Activated T-cell treated with anti-CD3 and anti-CD28 coated beads, Interleukin-2, amount 50 U/mL, for 1 hour (primary cell): ENCODE measurements at regions not wholly inside any gene's neighbourhood (a gene's known extent, or its start where the extent isn't known, plus 50 kb on each side); places are given as distances from the start of the nearest gene placed in this dataset.
"Not testable (repeated sequence)": the region's sequence is repeated elsewhere in the genome, so short reads cannot be mapped to it uniquely, and the experiment has no call there.

Source experiments
- DNase-seq: peaks from one replicate; pipeline ENCODE4 v3.0.0-alpha.2; 2020

DNA sequence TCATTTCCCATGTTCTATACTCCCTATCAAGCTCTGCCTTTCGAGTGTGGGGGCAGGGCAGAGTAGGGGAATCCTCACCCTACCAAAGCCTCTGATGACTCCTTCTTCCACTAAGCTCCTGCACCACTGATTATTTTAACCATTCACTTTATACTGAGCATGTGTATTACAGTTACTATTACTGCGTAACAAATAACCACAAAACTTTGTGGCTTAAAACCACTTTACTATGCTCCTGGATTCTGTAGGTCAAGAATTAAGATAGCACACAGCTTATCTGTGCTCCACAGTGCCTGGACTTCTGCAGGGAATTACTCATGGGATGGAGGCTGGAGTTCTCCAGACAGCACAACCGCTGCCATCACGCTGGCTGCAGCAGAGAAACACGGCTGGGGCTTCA lies 117.4 kb upstream of the DNAJC10 start:
- DNase-seq: no peak

DNA sequence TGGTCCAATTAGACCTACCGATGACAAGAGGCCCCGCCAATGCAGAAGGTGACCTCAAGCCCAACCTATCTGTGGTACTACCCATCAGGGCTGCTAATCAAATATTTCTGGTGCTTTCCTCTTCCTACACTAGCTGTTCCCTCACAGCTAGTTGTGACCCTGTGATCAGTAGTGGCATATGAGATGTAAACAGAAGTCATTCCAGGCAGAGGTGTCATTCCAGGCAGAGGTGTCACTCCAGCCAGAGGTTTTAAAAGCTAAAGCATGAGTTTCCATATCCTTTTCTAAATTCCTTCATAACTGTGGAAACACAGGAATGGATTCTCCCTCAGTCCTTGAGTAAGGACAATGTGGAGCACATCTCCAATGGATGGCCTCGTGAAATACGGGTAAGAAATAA lies 110.9 kb upstream of the DNAJC10 start:
- DNase-seq: no peak

DNA sequence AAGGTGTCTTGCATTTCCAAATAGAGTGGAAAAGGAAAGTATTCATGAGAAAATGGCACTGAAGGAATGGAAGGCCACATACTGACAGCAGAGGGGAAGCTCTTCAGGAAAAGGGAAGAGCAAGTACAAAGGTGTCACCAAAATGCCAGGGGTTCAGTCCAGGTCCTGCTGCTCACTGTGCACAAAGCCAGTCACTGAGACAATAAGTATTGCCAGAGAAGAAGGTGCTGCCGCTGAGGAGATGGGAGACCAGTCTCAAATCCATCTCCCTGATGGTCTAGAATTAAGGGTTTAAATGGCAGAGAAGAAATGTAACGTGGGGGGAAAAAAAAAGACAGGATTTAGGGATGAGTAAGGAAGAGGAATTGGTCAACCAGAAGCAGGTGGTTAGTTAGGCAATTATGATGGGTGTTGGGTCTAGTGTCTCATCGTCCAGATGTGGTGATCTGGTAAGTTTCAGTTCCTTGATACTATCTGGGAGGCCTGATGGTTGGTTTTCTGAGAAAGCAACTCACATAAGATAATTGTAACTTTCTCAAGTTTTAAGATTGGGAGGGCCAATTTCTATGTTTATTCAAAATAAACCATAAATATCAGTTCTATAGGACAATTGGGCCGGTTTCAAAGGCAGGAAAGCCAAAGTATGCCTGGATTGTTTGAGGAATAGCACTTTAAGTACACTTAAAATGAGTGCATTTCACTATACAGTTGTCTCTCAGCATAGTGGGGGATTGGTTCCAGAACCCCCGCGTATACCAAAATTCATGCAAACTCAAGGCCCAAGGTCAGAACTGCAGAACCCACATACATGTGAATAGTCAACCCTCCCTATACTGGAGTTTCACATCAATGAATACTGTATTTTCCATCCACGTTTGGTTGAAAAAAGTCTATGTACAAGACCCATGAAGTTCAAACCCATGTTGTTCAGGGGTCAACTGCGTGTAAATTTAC lies 109.1 kb upstream of the DNAJC10 start:
- DNase-seq: no peak

DNA sequence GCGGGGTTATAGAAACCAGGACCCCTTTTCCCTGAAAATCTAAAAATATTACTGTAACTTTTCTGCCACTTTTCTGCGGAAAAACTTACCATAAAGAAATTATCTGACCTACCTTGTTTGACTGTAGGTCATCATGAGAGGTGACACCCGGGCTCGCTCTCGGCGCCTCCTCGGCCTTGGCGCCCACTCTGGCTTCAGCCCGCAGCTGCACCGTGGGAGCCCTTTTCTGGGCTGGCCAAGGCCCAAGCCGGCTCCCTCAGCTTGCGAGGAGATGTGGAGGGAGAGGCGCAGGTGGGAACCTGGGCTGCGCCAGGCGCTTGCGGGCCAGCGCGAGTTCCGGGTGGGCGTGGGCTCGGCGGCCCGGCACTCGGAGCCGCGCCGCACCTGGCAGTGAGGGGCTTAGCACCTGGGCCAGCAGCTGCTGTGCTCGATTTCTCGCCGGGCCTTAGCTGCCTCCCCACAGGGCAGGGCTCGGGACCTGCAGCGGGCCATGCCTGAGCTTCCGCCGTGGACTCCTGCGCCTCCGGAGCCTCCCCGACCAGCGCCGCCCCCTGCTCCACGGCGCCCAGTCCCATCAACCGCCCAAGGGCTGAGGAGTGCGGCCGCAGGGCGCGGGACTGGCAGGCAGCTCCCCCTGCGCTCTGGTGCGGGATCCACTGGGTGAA lies 107.7 kb upstream of the DNAJC10 start:
- DNase-seq: no peak

DNA sequence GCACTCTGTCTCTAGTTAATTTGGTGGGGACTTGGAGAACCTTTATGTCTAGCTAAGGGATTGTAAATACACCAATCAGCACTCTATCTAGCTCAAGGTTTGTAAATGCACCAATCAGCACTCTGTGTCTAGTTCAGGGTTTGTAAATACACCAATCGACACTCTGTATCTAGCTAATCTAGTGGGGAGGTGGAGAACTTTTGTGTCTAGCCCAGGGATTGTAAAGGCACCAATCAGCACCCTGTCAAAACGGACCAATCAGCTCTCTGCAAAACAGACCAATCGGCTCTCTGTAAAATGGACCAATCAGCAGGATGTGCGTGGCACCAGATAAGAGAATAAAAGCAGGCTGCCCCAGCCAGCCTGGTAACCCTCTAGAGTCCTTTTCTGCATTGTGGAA lies 107.1 kb upstream of the DNAJC10 start:
- not testable (repeated sequence) for DNase-seq

DNA sequence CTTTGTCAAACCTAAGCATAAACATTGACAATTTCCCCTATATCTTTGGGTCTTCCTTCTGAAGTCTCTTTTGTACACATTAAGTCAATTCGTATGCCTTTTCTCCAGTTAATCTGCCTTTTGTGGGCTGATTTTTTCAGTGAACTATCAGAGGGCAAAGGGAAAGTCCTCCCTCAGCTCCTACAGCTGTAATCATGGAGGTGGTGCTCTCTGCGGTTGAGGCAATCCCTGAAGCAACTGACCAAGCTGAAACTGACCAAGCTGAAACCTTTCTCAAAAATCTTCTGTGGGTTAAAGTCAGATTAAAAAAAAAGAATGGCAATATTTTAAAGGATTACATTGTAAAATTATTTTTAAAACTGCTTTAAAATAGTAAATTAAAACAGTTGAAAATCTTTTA lies 105.8 kb upstream of the DNAJC10 start:
- DNase-seq: no peak

DNA sequence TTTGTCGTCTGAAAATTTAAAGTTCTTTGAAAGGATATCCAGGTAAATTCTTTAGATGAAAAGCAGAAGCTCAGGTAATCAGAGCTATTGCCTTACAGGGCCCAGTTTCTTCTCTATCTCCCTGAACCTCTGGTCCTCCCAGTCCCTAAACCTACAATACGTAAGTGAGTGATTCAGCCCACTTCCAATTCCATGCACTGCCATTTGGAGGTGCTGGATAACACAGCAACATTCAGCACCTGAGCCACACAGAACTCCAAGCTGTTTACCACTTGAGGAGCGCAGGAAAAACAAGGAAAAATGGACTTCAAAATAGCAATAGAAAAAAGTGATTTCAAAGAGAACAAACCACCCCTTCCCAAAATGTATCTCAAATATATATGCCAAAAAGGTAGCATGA lies 105.0 kb upstream of the DNAJC10 start:
- no peak for DNase-seq

DNA sequence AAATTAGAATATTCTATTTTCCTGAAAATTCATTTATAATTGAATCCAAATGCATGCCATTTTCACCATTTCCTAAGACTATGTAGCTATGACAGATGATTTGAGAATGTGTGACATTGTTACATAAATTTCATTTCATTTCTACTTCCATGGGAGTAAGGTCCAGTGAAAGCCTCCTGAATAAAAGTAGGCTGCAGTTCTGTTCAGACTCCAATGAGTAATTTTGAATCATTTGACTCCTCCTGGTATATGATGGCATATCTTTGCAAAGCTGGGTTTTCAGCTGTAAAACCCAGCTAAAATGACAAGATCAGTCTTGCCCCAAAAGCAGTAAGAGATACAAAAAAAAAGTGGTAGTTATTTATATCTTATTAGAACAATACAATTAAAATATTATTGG lies 101.0 kb upstream of the DNAJC10 start:
- no peak for DNase-seq

DNA sequence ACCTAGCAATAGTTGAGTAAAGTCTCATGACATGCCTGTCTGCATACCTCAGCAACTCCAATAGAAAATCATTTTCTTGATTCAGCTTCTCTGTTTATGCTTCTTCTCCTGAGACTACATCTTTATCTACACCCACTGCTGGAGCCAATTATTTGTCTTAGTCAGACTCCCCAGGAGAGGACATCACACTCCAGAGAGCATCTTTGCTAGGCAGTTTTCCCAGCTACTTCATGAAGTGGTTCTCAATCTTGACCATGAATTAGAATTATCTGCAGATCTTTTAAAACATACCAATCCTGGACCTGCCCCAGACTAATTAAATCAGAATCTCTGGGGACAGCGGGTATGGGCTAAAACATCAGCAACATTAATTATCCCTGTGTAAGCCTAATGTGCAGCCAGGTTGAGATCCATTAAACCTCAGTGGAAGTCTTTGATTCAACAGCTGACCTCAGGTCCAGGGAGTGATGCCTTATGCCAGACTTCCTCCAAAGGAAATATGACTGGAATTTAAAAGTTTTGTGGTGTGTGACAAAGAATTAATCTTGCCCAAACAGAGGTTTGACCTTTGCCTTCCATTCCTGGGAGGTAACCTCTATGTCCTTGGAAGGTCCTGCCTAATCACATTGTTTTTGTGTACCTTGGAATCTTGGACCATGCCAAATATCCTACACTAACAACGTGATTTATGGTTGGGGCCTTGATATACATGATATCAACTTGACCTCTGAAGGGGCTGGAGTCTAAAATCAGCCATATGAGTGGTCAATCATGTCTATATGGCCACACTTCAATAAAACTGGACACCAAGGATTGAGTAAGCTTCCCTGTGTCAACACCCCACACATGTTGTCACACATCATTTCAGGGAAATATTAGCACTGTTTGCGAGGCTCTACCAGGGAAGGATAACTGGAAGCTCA lies 99.3 kb upstream of the DNAJC10 start:
- DNase-seq: no peak

DNA sequence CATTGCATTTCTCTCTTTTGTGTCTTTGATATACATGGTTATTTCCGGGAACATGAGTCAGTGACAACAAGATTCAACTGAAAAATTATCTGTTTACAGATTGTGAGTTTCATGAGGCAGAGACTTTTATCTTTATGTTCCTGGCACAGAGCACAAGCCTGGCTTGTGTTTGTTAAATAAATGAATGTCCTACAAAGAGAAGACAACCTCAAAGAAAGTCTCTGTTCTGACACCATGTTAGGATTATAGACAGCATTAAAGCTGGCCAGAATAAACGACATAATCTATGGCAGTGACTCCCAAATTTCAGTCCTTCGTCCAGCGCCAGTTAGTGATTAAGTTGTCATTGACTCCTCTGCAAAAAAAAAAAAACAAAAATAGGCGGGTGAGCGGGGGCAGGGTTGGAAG lies 97.4 kb upstream of the DNAJC10 start:
- no peak for DNase-seq

DNA sequence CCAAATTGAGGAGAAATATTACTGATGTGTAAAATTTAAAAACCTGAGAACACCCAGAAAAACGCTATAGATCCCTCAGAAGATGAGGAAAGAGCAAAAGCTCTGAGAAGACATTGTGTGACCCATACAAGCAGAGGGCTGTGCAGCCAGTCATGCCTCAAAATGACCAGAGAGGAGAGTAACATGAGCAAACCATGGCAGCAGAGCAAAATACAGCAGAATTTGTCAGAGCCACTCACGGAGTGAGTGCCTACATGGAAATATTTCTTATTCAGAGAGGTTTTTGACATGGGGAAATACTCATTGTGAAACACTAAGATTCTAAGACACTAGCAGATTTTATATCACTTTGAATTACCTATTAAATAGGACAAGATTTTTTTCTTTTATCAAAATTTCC lies 96.8 kb upstream of the DNAJC10 start:
- DNase-seq: no peak

DNA sequence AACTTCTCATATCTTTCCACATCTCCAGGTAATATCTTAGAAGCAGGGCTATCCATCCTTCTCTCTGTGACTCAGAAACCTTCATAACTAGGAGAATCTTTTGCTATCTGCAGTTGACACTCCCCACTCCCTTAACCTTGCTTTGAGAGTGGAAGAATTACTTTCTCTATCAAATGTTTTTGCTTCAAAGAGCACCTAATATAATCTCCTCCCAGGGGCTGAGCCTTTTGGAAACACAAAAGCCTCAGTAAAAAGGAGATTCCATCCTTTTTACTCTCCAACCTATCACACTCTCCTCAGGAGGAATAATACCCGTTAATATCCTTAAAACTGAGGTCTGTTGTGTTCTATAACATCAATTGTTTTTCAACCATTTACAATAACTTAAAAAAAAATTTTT lies 94.9 kb upstream of the DNAJC10 start:
- no peak for DNase-seq

DNA sequence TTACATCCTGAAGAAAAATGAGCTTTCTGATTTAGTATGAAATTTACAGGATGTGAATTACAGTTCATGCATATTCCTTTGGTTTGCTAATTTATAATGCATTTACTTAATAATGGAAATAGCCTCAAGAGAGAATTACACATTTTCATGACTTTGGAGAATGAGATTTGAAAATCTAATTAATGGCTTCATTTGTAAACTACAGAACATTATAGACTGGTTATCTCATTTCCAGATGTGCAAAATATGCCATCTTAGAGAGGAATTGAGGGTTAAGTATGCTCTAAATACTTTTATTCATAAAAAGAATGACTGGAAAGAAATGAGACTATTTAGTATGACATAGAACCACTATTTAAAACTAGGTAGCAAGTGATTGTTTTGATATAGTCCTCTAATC lies 94.2 kb upstream of the DNAJC10 start:
- no peak for DNase-seq

DNA sequence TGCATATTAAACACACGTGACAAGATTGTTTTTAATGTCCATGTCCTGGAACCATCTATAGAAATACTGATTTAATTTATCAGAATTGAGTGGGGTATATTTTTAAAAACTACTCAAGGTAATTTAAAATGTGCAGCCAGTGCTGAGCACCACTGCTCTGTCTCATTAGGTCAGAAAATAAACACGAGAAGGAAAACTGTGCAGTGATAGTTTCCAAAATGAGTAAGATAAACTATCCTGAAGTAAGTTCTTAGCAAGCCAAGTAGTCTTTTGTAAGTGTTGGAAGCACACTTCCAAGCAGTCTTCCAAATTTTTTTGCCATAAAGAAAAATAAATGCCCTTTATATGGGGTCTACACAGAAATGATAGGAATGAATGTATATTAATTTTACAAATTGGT lies 93.8 kb upstream of the DNAJC10 start:
- no peak for DNase-seq

DNA sequence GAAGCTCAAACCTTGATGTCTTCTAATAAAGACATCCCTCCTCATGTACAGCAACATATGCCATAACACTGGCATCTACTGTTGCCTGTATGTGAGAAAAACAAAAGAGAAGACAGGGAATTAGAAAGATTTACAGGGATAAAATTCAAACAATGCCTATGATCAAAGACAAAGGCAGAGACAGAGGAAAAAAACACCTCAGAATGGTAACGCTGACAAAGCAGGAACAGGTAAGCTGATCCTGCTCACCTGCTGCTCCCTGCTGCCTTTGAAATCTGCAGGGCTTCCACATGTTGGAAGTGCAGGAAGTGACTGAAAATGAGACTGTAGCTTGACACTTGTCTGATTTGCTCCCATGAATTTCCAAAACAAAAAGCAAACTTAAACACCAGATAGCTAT lies 90.2 kb upstream of the DNAJC10 start:
- DNase-seq: no peak

DNA sequence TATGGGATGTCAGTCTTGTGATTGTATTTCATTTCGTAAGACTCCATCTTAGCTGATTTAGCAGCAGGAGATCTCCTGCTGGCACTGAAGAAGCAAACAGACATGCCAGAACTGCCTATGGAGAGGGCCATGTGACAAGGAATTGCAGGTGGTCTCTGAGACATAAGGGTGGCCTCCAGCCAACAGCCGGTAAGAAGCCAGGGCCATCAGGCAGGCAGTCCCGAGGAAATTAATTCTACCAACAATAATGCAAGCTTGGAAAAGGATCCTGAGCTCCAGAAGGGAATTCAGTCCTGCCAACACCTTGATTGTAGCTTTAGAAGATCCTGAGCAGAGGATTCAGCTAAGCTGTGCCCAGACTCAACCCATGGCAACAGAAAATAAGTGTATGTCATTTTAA lies 87.1 kb upstream of the DNAJC10 start:
- DNase-seq: no peak

DNA sequence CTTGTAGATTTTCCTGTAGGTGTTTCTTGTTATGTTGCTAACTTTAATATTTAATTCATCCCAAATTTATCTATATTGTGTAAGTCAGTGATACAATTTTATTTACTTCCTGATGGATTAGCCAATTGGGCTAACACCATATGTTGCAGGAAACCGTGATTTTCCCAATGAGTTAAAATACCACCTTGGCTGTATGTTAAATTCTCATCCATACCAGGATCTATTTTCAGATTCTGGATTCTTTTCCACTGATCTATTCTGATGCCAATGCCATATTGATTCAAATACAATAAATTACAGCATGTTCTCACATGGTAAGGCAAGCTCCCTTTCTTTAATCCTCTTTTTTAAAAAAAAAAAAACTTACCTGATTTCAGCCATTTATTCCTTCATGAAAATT lies 85.8 kb upstream of the DNAJC10 start:
- DNase-seq: no peak

DNA sequence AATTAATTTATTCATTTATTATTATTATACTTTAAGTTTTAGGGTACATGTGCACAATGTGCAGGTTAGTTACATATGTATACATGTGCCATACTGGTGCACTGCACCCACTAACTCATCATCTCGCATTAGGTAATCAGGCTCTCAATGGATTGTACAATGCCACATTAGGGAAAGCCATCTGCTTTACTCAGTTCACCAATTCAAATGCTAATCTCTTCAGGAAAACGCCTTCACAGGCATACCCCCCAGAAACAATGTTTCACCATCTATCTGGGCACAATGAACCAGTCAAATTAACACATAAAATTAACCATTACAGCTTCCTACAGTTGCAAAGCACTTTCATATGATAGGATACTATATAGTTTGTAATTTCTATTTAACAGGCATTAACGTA lies 84.8 kb upstream of the DNAJC10 start:
- no peak for DNase-seq

DNA sequence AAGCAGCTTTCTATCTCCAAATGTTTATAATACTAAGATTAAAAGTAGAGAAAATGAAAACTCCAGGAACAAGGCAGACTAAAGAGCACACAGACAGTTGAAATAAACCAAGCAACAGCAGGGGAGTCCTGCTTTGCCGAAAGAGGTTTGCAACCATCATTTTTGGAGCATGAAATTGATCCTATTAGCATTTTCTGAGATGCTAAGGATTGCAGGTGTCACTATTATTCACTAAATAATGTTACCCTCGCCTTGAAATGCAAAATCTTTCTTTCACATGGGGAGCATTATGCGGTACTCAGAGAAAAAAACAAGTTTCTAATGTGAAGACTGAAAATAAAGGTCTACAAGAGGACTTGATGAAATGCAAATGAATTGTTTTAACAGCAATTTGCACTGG lies 81.7 kb upstream of the DNAJC10 start:
- DNase-seq: no peak

DNA sequence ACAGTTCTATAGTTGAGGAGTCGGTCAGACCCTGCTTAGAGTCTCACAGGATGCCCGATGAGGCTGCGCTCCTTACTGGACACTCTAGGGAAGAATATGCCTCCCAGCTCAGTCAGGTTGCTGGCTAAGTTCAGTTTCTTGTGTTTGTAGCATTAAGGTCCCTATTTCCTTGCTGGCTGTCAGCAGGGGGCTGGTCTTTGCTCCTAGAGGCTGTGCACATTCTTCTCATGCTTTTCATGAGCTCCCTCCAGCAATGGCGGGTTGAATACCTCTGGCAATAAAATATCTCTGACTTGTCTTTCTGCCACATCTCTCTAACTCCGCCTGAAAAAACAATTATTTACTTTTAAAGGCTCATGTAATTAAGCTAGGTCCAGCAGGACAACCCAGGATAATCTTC lies 79.4 kb upstream of the DNAJC10 start:
- DNase-seq: no peak

DNA sequence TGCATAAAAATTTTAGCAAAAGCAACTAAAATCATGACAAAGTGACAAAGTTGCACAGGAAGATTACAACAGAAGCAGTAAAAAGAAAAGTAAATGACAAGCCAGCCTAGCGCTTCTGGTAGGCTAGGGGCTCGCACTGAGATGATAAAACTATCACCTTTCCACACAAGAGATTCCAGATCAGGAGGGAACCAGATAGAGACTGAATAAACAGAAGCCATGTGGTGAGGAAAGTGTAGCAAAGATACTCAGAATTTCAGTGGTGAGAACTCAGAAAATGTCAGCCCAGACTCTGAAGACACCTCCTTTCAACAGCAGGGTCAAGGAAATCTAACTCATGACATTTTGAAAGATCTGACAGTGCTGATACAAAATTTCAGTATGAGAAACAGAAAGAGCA lies 77.4 kb upstream of the DNAJC10 start:
- DNase-seq: no peak

DNA sequence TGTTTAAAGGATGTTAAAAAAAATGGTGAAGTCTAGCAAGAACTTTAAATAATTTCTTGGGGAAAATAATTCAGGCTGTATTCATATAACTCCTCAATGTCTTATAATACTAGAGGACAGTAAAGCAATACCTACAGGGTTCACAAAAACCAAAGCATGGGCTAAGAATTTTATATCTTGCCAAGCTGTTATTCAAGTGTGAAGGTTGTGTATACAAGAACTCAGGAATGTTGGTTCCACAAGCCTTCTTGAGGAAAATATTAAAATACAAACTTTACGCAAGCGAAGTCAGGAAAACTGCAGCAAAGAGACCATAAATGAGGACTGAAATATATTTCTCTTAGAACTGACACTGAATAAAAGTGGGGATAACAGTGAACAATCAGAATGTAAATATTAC lies 76.1 kb upstream of the DNAJC10 start:
- DNase-seq: no peak

DNA sequence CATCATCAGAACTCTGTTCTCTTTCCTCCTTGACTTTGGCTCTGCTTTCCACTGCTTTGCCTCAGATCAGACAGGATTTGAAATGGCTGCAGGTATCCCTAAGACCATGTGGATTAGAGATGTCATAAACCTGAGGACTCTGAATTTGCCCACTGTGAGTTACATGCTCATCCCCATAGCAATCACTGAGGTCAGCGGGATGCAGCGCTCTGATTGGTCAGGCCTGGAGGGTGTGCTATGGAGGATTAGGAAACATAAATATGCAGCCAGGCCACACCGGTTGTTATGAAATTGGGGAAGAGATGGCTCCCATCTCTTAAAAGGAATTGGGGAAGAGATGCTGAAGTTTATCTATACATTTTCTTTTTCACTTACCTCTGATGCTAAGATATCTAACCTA lies 73.7 kb upstream of the DNAJC10 start:
- DNase-seq: peak; percentile 25
